ENCODE measurements at regions not wholly inside any gene's neighbourhood (a gene's known extent, or its start where the extent isn't known, plus 50 kb on each side); places are given as distances from the start of the nearest gene placed in this dataset.

- TF ChIP-seq CTCF (IDR thresholded peaks at IDR 0.05) (no peak), POLR2A (IDR thresholded peaks at IDR 0.05) (no peak), POLR2AphosphoS5 (IDR thresholded peaks at IDR 0.05) (no peak)
Observed at GRCh38 chr10:28391283-28391682, 88.4 kb upstream of the MPP7 start.
